ENCODE measurements at regions not wholly inside any gene's neighbourhood (a gene's known extent, or its start where the extent isn't known, plus 50 kb on each side); places are given as distances from the start of the nearest gene placed in this dataset.

DNA sequence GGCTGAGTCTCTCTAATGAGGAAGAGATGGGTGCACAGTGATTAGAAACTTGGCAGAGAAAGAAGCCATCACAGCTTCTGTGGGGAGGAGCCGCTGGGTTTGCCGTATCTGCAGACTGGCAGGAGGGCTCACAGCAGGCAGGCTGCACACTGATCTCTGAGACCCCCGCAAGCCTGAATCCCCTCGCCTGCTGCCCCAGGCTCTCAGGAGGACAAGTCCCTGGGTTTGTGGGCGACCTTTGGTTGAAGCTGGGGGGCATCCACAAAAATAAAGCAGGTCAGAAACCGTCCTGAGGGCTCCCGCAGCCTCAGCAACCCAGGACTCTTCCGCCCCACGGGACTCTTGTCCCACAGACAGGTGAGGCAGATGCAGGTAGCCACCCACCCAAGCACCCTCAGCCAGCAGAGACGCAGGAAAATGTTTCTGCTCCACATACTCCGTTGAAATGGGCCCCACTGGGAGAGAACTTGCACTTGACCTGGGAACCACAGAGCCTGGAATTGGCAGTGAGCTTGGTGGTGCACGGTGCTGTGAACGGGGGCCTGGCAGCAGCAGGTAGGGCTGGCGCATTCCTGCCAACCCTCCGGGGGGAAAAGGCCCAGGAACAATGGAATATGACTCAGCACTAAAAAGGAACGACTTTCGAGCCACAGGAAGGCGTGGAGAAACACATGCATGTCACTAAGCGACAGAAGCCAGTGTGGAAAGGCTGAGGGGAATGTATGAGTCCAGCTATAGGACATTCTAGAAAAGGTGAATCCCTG is 89.9 kb downstream of the YTHDF1 start:
- Histone ChIP-seq H3K4me3 (ENCODE audit: low read length) (no peak overlapping the region), H3K79me2 (ENCODE audit: low read length) (no peaks in the 10 kb centered on the region), H3K36me3 (ENCODE audit: low read depth, low read length) (no peaks in the 10 kb centered on the region), H2AFZ (ENCODE audit: low read length) (no peak overlapping the region), H3K9me3 (ENCODE audit: low read length) (no peaks in the 10 kb centered on the region), H3K4me2 (ENCODE audit: low read length) (no peak overlapping the region), H4K20me1 (ENCODE audit: low read length) (no peaks in the 10 kb centered on the region), H3F3A (ENCODE audit: low read length, unreplicated experiment) (no peaks in the 10 kb centered on the region), H3K27me3 (ENCODE audit: low read length) (peaks cover 4% of the 10 kb centered on the region; the same call in 1 of the 2 replicates), H3K9me2 (replicated peaks; ENCODE audit: low read length) (no peaks in the 10 kb centered on the region), H3K4me1 (ENCODE audit: insufficient read depth, low read length) (peaks cover 32% of the 10 kb centered on the region), H3K9ac (ENCODE audit: low read length) (no peak overlapping the region), H3K27ac (ENCODE audit: low read length) (no peak overlapping the region)
- POLR2A ChIA-PET (ENCODE audit: unreplicated experiment) = no interaction called here
- intact Hi-C loops (cut with micrococcal nuclease) = no loop called here
- peak; percentile 48 for DNase-seq
- no peak for ATAC-seq
- TF ChIP-seq, protein P1, sequence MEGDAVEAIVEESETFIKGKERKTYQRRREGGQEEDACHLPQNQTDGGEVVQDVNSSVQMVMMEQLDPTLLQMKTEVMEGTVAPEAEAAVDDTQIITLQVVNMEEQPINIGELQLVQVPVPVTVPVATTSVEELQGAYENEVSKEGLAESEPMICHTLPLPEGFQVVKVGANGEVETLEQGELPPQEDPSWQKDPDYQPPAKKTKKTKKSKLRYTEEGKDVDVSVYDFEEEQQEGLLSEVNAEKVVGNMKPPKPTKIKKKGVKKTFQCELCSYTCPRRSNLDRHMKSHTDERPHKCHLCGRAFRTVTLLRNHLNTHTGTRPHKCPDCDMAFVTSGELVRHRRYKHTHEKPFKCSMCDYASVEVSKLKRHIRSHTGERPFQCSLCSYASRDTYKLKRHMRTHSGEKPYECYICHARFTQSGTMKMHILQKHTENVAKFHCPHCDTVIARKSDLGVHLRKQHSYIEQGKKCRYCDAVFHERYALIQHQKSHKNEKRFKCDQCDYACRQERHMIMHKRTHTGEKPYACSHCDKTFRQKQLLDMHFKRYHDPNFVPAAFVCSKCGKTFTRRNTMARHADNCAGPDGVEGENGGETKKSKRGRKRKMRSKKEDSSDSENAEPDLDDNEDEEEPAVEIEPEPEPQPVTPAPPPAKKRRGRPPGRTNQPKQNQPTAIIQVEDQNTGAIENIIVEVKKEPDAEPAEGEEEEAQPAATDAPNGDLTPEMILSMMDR (conservative IDR thresholded peaks at IDR 0.05; ENCODE audit: low read depth, low read length) = no peak
- TF ChIP-seq EZH2phosphoT487 (IDR thresholded peaks at IDR 0.05; ENCODE audit: borderline replicate concordance, low read length) = no peak
- no peak for TF ChIP-seq EZH2 (IDR thresholded peaks at IDR 0.05; ENCODE audit: low read length, unreplicated experiment)
- BruUV-seq (replicated peaks) = no TSS peak
- CTCF ChIA-PET = no interaction called here

DNA sequence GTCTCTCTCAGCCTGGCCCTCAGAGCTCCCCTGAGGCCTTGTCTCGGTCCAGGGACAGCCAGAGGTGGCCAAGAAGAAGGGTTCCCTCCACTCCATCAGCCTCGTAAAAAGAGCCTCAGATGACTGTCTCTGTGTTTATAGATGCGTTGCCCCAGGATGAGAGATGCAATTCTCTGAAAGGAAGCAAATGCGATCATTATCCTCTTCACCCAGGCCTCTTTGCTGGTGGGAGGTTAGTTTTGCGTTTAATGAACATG is 90.4 kb downstream of the YTHDF1 start:
- Histone ChIP-seq H3K4me1 (ENCODE audit: insufficient read depth, low read length) (peaks cover 32% of the 10 kb centered on the region), H3K27me3 (ENCODE audit: low read length) (peaks cover 2% of the 10 kb centered on the region; the same call in 1 of the 2 replicates), H2AFZ (ENCODE audit: low read length) (no peak overlapping the region), H3K4me3 (ENCODE audit: low read length) (no peak overlapping the region), H3K79me2 (ENCODE audit: low read length) (no peaks in the 10 kb centered on the region), H3K4me2 (ENCODE audit: low read length) (no peak overlapping the region), H3F3A (ENCODE audit: low read length, unreplicated experiment) (no peaks in the 10 kb centered on the region), H4K20me1 (ENCODE audit: low read length) (no peaks in the 10 kb centered on the region), H3K9ac (ENCODE audit: low read length) (no peak overlapping the region), H3K9me2 (replicated peaks; ENCODE audit: low read length) (no peaks in the 10 kb centered on the region), H3K9me3 (ENCODE audit: low read length) (no peaks in the 10 kb centered on the region), H3K27ac (ENCODE audit: low read length) (no peak overlapping the region), H3K36me3 (ENCODE audit: low read depth, low read length) (no peaks in the 10 kb centered on the region)
- no peak for ATAC-seq
- intact Hi-C loops (cut with micrococcal nuclease) = no loop called here
- CTCF ChIA-PET = no interaction called here
- POLR2A ChIA-PET (ENCODE audit: unreplicated experiment) = no interaction called here
- no TSS peak for BruUV-seq (replicated peaks)
- no peak for DNase-seq
- TF ChIP-seq, protein P1 (conservative IDR thresholded peaks at IDR 0.05; ENCODE audit: low read depth, low read length) = no peak
- TF ChIP-seq EZH2phosphoT487 (IDR thresholded peaks at IDR 0.05; ENCODE audit: borderline replicate concordance, low read length) = no peak
- TF ChIP-seq EZH2 (IDR thresholded peaks at IDR 0.05; ENCODE audit: low read length, unreplicated experiment) = no peak

DNA sequence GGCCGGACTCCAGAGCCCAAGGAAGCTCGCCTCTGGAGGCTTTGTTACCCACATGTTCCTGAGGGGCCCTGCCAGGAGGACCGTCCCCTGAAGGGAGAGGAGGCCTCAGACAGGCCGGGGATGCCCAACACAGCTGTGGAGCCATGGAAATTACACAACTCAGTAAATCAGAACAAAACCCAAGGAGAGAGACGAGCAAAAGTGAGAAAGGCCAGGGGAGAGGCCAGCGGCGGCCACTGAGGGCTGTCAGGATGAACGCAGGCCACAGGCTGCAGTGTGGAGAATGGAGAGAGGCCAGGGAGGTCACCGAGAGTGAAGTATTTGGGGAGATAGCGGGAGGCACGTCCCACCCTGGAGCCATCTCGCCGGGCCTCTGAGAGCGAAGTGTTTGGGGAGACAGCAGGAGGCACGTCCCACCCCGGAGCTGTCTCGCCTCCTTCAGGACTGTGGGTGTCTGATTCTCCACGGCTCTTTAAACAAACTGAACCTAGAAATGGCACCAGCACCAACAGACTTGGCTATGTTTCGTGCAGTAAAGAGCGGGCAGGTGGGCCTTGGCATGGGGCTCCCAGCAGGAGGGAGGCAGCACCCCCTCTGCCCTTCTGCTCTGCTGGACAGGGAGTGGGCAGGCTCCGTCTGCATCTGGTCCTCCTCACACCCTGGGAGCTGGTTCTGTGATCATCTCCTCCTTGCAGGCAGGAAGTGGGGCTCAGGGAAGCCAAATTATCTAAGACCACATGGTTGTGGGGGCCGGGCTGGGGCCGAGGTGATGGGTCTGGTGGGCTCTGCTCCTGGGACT is 91.0 kb downstream of the YTHDF1 start:
- Histone ChIP-seq H3K79me2 (ENCODE audit: low read length) (no peaks in the 10 kb centered on the region), H3K36me3 (ENCODE audit: low read depth, low read length) (no peaks in the 10 kb centered on the region), H3K4me2 (ENCODE audit: low read length) (peak overlapping the region; percentile 40; the same call in 1 of the 2 replicates), H3K27me3 (ENCODE audit: low read length) (no peaks in the 10 kb centered on the region), H3K27ac (ENCODE audit: low read length) (peak overlapping the region; percentile 55; the same call in 1 of the 2 replicates), H3F3A (ENCODE audit: low read length, unreplicated experiment) (no peaks in the 10 kb centered on the region), H3K4me1 (ENCODE audit: insufficient read depth, low read length) (peaks cover 32% of the 10 kb centered on the region), H3K9me3 (ENCODE audit: low read length) (no peaks in the 10 kb centered on the region), H2AFZ (ENCODE audit: low read length) (peak overlapping the region; percentile 51; the same call in 1 of the 2 replicates), H3K9me2 (replicated peaks; ENCODE audit: low read length) (no peaks in the 10 kb centered on the region), H3K4me3 (ENCODE audit: low read length) (no peak overlapping the region), H3K9ac (ENCODE audit: low read length) (peak overlapping the region; percentile 29; the same call in 1 of the 2 replicates), H4K20me1 (ENCODE audit: low read length) (no peaks in the 10 kb centered on the region)
- no TSS peak for BruUV-seq (replicated peaks)
- ChIA-PET CTCF (no interaction called here), POLR2A (ENCODE audit: unreplicated experiment) (no interaction called here)
- ATAC-seq (no peak), DNase-seq (no peak)
- no peak for TF ChIP-seq EZH2 (IDR thresholded peaks at IDR 0.05; ENCODE audit: low read length, unreplicated experiment)
- TF ChIP-seq, protein P1 (conservative IDR thresholded peaks at IDR 0.05; ENCODE audit: low read depth, low read length) = no peak
- TF ChIP-seq EZH2phosphoT487 (IDR thresholded peaks at IDR 0.05; ENCODE audit: borderline replicate concordance, low read length) = no peak
- intact Hi-C loops (cut with micrococcal nuclease) = no loop called here

All from PC-3 (cell line).